Activated CD8-positive, alpha-beta memory T cell treated with anti-CD3 and anti-CD28 coated beads for 24 hours (primary cell): ENCODE measurements at regions not wholly inside any gene's neighbourhood (a gene's known extent, or its start where the extent isn't known, plus 50 kb on each side); places are given as distances from the start of the nearest gene placed in this dataset.
"Not testable (repeated sequence)": the region's sequence is repeated elsewhere in the genome, so short reads cannot be mapped to it uniquely, and the experiment has no call there.

Source experiments
- DNase-seq: peaks from one replicate; pipeline ENCODE4 v3.0.0-alpha.2; 2020

DNA sequence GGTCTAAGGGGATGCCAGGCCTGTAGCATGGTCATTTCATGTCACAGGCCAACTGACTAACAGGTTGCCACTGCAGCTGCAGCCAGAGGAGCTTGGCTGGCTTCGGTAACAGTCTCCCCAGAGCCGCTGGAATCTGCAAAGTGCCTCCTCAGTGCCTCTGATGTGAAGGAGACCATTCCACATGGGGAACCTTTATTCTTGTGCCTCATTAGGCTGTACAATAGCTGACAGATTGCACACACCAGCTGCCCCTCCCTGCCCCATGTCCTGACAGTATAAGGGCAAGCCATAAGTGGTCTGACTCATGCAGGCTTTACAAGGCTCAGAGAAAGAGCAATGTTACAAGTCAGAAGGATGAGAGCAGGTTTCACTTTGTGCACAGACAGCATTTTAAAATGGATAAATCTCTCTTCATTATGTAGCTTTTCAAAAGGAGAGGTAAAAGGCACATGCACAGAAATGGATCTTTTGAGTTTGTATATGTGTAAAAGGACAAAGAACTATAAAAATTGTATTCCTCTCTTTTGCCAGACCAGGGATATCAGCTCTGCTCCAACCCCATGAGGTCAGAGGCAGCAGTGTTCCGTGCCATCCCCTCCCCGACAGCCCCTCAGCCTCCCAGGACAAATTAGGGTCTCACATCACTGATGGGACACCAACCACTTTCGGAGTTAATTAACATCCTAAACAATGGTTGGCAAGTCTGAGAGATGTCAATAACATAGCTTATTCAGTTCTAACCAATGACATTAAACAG lies 467.8 kb downstream of the TMEM232 start:
- no peak for DNase-seq

DNA sequence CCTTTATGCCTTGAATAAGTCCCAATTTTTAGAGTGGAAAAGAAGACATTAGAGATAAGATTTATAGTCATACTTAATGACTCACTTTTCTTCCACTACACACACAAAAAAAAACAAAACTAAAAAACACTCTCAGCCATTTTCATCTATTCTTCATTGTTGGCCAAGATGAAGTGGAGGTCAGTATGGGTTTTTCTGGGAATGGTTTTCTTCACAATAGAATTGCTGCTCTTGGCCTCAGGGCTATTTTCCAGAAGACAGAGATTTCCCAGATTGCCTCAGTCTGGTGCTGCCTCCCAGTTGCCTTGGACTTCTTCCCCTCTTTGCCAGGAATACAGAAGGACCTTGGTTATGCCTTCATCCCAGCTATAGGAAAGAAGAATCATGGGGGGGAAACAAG lies 463.7 kb downstream of the TMEM232 start:
- DNase-seq = no peak

DNA sequence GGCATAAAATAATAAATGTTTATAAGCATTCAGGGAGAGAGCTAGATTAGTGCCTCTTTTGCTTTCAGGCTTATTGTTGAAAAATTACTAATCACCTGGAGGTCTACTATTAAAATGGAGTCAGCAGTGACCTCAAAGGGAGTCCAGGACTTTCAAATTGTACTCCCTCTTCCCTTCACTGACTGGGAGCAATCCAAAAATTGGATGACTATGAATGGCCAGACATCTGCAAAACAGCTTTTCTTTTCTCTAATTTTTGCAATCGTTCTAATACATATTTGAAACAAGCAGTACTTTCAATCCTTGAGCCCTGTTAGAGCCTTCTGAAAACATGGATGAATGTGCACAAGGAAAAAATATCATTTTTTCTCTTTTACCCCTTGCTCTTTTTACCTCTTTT lies 461.8 kb downstream of the TMEM232 start:
- DNase-seq = no peak

- no peak for DNase-seq
Observed at GRCh38 chr5:110265162-110265561, 461.3 kb downstream of the TMEM232 start.

GRCh38 chr5:110267714-110268113 lies 458.8 kb downstream of the TMEM232 start:
- DNase-seq = no peak

DNA sequence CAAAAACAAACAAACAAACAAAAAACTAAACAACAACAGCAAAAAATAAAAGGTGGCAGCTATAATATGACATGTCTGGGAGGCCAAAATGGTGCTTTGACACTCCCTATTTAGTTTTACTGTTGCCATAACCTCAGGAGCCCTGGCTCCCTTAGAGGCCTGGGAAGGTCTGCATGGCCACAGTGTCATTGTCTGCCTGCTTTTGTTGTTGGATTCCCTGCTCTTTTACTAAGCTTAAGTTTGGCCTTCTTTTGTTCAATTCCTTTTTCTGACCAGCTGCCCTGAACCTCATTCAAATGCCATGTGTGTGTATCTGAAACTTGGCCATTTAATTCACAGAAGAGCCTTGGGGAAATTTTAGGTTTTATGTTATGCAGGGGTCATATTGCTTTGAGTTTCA lies 458.2 kb downstream of the TMEM232 start:
- DNase-seq = no peak

DNA sequence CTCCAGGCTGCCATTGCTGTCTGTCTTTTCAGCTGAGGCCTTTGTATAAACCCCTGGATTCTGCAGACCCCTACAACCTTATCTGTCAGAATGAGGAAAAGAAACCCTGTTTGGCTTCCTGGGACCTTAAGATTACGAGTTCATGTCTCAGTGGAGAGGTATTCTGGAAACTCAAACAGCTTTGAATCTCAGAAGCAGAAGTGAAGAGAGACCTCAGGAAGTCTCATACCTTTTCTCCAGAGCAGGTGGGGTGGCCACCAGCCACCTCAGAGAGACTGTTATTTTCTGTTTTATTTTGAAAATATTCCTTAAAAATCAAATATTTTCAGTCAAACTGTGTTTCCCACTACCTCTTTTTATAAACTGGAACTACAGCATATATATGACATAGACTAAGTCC lies 457.5 kb downstream of the TMEM232 start:
- no peak for DNase-seq

GRCh38 chr5:110269478-110270142 lies 456.9 kb downstream of the TMEM232 start:
- no peak for DNase-seq

DNA sequence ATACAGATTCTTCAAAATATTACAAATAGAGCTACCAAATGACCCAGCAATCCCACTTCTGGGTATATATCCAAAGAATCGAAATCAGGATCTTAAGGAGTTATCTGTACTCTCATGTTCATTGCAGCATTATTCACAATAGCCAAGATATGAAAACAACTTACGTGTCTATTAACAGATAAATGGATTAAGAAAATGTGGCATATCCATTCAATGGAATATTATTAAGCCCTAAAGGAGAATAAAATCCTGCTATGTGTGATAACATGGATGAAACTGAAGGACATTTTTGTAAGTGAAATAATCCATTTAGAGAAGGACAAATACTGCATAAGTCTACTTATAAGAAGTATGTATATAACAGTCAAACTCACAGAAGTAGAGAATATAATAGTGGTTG lies 450.6 kb downstream of the TMEM232 start:
- no peak for DNase-seq

DNA sequence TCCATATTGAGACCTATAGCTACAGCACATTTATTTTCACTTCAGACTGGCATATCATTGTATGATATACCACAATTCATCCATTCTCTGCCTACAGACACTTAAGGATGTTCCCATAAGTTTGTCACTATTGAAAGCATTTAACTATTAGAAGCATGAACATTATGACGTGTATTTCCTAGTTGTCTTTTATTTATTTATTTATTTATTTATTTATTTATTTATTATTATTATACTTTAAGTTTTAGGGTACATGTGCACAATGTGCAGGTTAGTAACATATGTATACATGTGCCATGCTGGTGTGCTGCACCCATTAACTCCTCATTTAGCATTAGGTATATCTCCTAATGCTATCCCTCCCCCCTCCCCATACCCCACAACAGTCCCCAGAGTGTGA lies 448.0 kb downstream of the TMEM232 start:
- DNase-seq = not testable (repeated sequence)

GRCh38 chr5:110284121-110284520 lies 442.4 kb downstream of the TMEM232 start:
- not testable (repeated sequence) for DNase-seq

DNA sequence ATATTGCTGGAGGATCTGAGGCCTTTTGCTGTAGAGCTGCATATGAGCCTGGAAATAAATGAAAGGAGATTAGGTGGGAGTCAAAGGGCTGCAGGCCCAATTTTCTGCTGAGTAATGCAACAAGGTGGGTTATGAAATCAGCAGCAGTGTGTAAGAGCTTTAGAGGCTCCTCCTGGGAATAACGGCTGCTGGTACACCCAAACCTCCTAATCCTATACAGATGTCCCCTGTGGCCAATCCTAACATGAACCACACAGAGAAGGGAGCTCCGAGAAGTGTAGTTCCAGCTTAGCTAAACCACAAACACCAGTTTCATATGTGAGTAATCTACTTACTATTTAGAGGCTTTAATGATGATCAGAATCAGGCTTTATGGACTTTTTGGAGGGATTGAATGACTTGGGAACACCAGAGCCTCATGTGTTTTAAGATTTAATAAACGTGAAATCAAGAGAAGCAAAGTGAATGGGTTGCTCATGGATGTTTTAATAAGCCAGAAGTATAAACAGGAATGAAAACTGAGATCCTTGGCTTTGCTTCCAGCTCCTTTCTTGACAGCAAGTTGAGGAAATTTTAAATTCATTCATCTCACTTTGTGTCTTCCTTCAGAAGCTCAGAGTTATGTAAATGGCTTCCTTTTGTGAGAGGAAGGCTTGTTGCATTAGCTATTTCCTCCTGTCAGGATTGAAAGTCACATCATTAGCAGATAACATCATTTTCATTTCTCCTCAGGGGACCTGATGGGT lies 437.5 kb downstream of the TMEM232 start:
- no peak for DNase-seq

- no peak for DNase-seq
Observed at GRCh38 chr5:110289512-110289810, 437.0 kb downstream of the TMEM232 start.

GRCh38 chr5:110290542-110290941 lies 435.9 kb downstream of the TMEM232 start:
- DNase-seq = no peak

DNA sequence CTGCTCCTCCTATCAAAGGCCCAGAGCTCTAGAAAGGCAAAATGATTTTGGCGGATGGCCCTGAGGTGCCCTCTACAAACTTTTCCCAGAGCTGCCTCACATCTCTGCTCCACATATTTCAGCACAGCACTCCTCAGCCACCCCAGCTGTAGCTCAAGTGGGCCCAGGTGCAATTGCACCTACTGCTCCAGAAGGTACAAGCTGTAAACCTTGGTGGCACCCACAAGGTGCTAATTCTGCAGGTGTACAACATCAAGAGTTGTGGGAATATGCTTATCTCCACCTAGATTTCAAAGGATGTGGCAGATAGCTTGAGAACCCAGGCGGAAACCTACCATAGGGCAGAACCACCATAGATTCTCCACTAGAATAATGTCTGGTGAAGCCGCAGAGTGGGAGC lies 432.2 kb downstream of the TMEM232 start:
- DNase-seq = no peak

DNA sequence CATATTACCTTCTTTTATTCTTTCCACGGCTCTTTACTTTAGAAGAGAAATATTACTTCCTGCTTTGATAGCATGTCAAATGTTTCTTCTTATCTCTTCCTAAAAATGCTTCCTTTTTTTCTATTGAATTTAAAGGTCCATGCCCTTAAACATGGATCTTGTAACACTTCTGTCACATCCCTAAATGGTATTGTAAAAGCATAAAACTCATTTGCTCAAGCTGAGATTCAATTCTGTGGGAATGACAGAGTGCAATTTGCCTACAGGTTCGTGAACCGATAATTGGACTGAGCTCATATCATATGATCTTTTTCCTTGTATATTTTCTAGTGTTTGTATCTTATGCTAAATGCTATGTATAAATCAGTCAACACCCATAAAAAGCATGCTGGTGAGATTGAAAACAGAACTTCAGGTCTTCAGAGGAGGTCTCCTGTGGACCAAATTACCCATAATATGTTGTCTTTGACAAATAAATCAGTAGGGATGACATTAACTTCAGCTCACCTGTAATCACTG lies 429.3 kb downstream of the TMEM232 start:
- no peak for DNase-seq

- DNase-seq = no peak
Observed at GRCh38 chr5:110304176-110304575, 422.3 kb downstream of the TMEM232 start.

DNA sequence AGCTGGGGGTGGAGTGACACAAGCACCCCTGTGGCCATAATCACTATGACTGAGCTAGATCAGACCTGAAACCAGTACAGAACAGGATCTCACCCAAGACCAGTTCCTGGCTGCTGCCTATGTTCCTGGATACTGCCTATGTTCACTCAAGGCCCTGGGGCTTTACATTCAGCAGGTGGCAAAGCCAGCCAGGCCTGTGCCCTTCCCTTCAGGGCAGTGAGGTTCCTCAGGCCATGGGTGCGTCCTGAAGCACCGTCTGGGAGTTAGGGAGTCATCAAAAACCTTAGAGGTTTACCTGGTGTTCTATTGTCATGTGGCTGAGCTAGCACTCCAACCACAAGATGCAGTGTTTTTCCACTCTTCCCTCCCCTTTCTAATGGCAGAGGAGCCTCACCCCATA lies 419.8 kb downstream of the TMEM232 start:
- DNase-seq = no peak

DNA sequence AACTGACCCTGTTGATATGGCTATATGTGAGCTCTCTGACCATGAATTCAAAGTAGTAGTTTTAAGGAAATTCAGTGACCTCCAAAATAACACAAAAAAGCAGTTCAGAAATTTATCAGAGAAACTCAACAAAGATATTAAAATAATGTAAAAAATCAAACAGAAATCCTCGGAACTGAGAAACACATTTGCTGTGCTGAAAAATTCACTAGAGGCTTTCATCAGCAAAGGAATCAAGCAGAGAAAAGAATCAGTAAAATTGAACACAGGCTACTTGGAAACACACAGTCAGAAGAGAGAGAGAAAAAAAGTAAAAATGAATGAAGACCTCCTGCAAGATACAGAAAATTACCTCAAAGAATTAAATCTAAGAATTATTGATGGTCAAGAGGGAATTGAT lies 417.2 kb downstream of the TMEM232 start:
- no peak for DNase-seq

DNA sequence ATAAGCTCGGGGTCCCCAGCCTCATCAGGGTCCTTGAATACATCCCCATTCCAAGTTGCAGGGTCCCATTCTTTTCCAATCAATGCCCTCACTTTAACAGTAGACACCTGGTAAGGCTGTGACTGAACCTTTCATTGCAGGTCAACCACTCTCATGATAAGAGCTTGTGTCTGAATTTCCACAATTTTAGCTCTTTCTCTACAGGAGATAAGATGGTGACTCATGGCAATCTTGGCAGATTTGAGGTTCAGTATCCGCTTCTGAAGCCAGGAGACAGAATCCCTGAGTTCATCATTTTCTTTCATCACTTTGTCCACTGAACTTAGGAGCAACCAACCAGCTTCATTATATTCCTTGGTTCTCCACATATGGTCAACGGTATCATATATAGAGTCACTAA lies 409.9 kb downstream of the TMEM232 start:
- not testable (repeated sequence) for DNase-seq

DNA sequence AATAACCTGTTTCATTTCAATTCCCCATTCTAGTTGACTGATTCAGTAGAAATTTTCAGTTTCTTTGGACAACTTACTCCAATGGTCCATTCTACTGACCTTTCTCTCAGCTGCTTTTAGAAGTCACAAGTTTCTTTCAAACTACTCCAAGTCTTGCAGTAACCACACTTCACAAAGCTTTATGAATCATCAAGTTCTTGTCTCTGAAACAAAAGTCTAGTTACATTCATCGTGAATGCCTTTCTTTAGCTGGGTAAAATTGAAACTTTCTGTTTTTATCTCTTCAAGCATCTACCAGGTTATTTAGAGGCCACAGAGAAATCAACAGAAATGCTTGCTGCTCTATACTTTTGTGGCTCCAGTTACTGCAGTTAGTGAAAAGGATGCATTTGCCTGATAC lies 405.4 kb downstream of the TMEM232 start:
- DNase-seq = no peak

- DNase-seq = no peak
Observed at GRCh38 chr5:110323357-110323756, 403.1 kb downstream of the TMEM232 start.

DNA sequence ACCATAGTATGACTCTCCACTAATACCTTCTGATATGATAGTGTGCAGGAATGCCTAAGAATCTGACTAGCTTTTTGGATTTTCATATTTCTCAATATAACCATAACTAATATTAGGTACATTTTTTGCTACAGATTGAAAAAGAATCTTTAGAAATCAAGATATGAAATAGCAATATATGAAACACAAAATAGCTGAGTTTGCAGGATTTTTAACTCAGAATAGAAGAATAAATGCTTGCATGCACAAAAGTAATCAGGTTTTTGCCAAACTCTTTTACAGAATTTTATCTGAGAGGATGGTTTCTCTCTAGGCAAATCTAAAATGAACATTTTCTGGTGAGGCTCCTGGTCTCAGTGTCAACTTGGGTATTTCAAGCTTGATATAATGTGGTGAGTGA lies 402.6 kb downstream of the TMEM232 start:
- DNase-seq = no peak

DNA sequence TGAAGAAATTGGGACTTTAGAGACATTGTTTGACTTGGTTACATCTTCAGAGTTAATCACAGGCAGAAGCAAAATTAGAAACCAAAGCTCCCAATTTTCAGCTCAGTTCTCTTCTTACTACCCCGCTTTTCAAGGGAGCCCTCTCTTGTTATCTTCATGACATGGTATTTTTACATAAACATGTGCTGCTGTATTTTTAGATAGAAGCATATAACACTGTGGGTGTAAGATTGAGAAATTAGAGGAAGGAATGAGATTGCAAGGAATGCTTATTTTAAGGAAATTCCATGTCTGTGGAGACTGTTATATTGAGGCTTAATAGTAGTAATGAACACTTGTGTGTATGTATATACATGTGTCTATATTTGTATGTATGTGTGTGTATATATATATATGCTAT lies 401.6 kb downstream of the TMEM232 start:
- DNase-seq = no peak
